H1 (cell line): ENCODE measurements at regions not wholly inside any gene's neighbourhood (a gene's known extent, or its start where the extent isn't known, plus 50 kb on each side); places are given as distances from the start of the nearest gene placed in this dataset.
A peak's percentile ranks its signal among the peaks of the same experiment; 100 is the strongest.

Experiments
- CTCF ChIA-PET: fragments of 300-600 bp; sonication (Branson Sonifier 250); formaldehyde crosslinking; loops from one replicate; lab custom pipeline; 2021; ENCODE audit not compliant: partially characterized antibody; lab: Charles Lee
- POLR2A ChIA-PET: fragments of 300-600 bp; sonication (Branson Sonifier 250); formaldehyde crosslinking; loops from one replicate; lab custom pipeline; 2021; ENCODE audit warnings: inconsistent platforms; ENCODE audit not compliant: partially characterized antibody; lab: Charles Lee
- DNase-seq, 2 experiments: peaks; one replicate each; pipeline versions ENCODE4 v3.0.0 to v3.0.0-alpha.2; 2010 to 2022; ENCODE audit warnings: low spot score in 2 of 2, low read depth in 1 of 2, mixed read lengths in 1 of 2
- FAIRE-seq: peaks from 2 replicates; lab custom pipeline; 2011; peaks lifted over from hg19 to GRCh38; lab: Jason Lieb, UNC
- H2AFZ ChIP-seq: 2 replicates; pipeline ENCODE4 v1.8.1; 2012; ENCODE audit warnings: low read length, inconsistent platforms
- H2AK5ac ChIP-seq: 2 replicates; pipeline ENCODE4 v1.6.1; 2013; ENCODE audit warnings: low read depth, low read length
- H2BK120ac ChIP-seq: replicated peaks from 2 replicates; pipeline ENCODE3; 2013; ENCODE audit warnings: low read depth, low read length, inconsistent platforms
- H2BK12ac ChIP-seq: 2 replicates; pipeline ENCODE4 v1.6.1; 2013; ENCODE audit warnings: low read depth, low read length
- H2BK15ac ChIP-seq: 2 replicates; pipeline ENCODE4 v1.6.1; 2013; ENCODE audit warnings: low read length
- H2BK20ac ChIP-seq: 2 replicates; pipeline ENCODE4 v1.6.1; 2013; ENCODE audit warnings: low read length
- H2BK5ac ChIP-seq: 2 replicates; pipeline ENCODE4 v1.6.1; 2013; ENCODE audit warnings: low read depth, low read length
- H3K14ac ChIP-seq: 2 replicates; pipeline ENCODE4 v1.6.1; 2013; ENCODE audit warnings: inconsistent platforms; ENCODE audit not compliant: insufficient read length
- H3K18ac ChIP-seq: 2 replicates; pipeline ENCODE4 v1.6.1; 2013; ENCODE audit warnings: low read length; ENCODE audit errors: extremely low read depth
- H3K23ac ChIP-seq: 2 replicates; pipeline ENCODE4 v1.6.1; 2013; ENCODE audit warnings: inconsistent platforms; ENCODE audit not compliant: insufficient read length
- H3K23me2 ChIP-seq: 2 replicates; pipeline ENCODE4 v1.6.1; 2013; ENCODE audit warnings: low read depth, low read length
- H3K27ac ChIP-seq: 2 replicates; pipeline ENCODE4 v1.6.1; 2011; ENCODE audit warnings: low read depth, low read length, inconsistent platforms
- H3K27me3 ChIP-seq, 4 experiments: replicated peaks in 1 of 4; 1 replicate in 1 of 4; 2 replicates in 3 of 4; pipeline versions ENCODE4 v1.6.1 to v1.8.1; 2011 to 2013; ENCODE audit warnings: low read length in 3 of 4, mild to moderate bottlenecking in 3 of 4, inconsistent platforms in 2 of 4, mixed read lengths in 2 of 4, moderate library complexity in 1 of 4; ENCODE audit not compliant: control insufficient read depth in 3 of 4, insufficient read depth in 3 of 4; ENCODE audit errors: extremely low read depth in 1 of 4
- H3K36me3 ChIP-seq, 4 experiments: 2 replicates each; pipeline versions ENCODE4 v1.6.1 to v1.8.1; 2011 to 2013; ENCODE audit warnings: mild to moderate bottlenecking in 4 of 4, low read length in 3 of 4, moderate library complexity in 2 of 4, control low read depth in 1 of 4, inconsistent platforms in 1 of 4; ENCODE audit not compliant: insufficient read depth in 4 of 4, control insufficient read depth in 2 of 4
- H3K4ac ChIP-seq: replicated peaks from 2 replicates; pipeline ENCODE3; 2013; ENCODE audit warnings: low read length, low read depth, mixed read lengths, inconsistent platforms; ENCODE audit not compliant: insufficient read length
- H3K4me1 ChIP-seq, 4 experiments: replicated peaks in 1 of 4; 1 replicate in 1 of 4; 2 replicates in 3 of 4; pipeline versions ENCODE4 v1.6.1 to v1.8.1; 2011 to 2013; ENCODE audit warnings: low read length in 3 of 4, inconsistent platforms in 2 of 4, mixed read lengths in 1 of 4; ENCODE audit not compliant: insufficient read depth in 4 of 4, control insufficient read depth in 3 of 4
- H3K4me2 ChIP-seq, 2 experiments: 2 replicates each; pipeline versions ENCODE4 v1.6.1 to v1.8.1; 2011 to 2013; ENCODE audit warnings: low read depth in 2 of 2, low read length in 2 of 2, control low read depth in 1 of 2, inconsistent platforms in 1 of 2, mild to moderate bottlenecking in 1 of 2; ENCODE audit not compliant: insufficient read depth in 1 of 2
- H3K4me3 ChIP-seq, 4 experiments: fragments of 200-600, 300-600 bp in 1 of 4; sonication (generic), shearing (Covaris generic), sonication (Bioruptor Twin) in 1 of 4; 2 replicates each; pipeline versions ENCODE4 v1.5.1 to v1.8.1; 2011 to 2016; ENCODE audit warnings: low read length in 4 of 4, low read depth in 3 of 4, control low read depth in 2 of 4, inconsistent platforms in 2 of 4, mild to moderate bottlenecking in 2 of 4, mixed read lengths in 1 of 4, moderate library complexity in 1 of 4; ENCODE audit not compliant: insufficient read depth in 2 of 4; ENCODE audit errors: extremely low read depth in 1 of 4
- H3K56ac ChIP-seq: replicated peaks from 2 replicates; pipeline ENCODE3; 2013; ENCODE audit warnings: low read depth, mild to moderate bottlenecking, mixed read lengths, low read length, inconsistent platforms; ENCODE audit not compliant: insufficient read length
- H3K79me1 ChIP-seq: 2 replicates; pipeline ENCODE4 v1.6.1; 2013; ENCODE audit warnings: low read depth, low read length, control low read depth
- H3K79me2 ChIP-seq, 2 experiments: 2 replicates each; pipeline versions ENCODE4 v1.6.1 to v1.8.1; 2012 to 2013; ENCODE audit warnings: low read length in 2 of 2, mild to moderate bottlenecking in 2 of 2, inconsistent platforms in 1 of 2; ENCODE audit not compliant: insufficient read depth in 2 of 2, control insufficient read depth in 1 of 2
- H3K9ac ChIP-seq, 4 experiments: replicated peaks in 1 of 4; 1 replicate in 1 of 4; 2 replicates in 3 of 4; pipeline versions ENCODE4 v1.6.1 to v1.8.1; 2011 to 2013; ENCODE audit warnings: low read depth in 3 of 4, low read length in 3 of 4, control low read depth in 2 of 4, mild to moderate bottlenecking in 2 of 4, moderate library complexity in 2 of 4, inconsistent platforms in 1 of 4; ENCODE audit errors: extremely low read depth in 1 of 4
- H3K9me3 ChIP-seq, 2 experiments: 2 replicates each; pipeline versions ENCODE4 v1.6.1 to v1.8.1; 2012 to 2013; ENCODE audit warnings: mild to moderate bottlenecking in 2 of 2, moderate library complexity in 2 of 2, control low read depth in 1 of 2, inconsistent platforms in 1 of 2, low read depth in 1 of 2, low read length in 1 of 2, mixed read lengths in 1 of 2; ENCODE audit not compliant: insufficient read depth in 2 of 2
- H4K20me1 ChIP-seq, 2 experiments: replicated peaks in 1 of 2; 2 replicates each; pipeline versions ENCODE3 to v1.8.1; 2011 to 2013; ENCODE audit warnings: inconsistent platforms in 2 of 2, low read length in 2 of 2, mild to moderate bottlenecking in 1 of 2; ENCODE audit not compliant: insufficient read depth in 2 of 2, control insufficient read depth in 1 of 2
- H4K5ac ChIP-seq: 2 replicates; pipeline ENCODE4 v1.6.1; 2013; ENCODE audit warnings: low read length, low read depth, mixed read lengths, inconsistent platforms; ENCODE audit not compliant: insufficient read length
- H4K8ac ChIP-seq: 2 replicates; pipeline ENCODE4 v1.8.0; 2013; ENCODE audit warnings: mild to moderate bottlenecking, moderate library complexity, low read length, inconsistent platforms; ENCODE audit not compliant: insufficient read depth; ENCODE audit errors: extremely low read depth
- H4K91ac ChIP-seq: replicated peaks from 2 replicates; pipeline ENCODE3; 2013; ENCODE audit warnings: low read length, mixed read lengths, inconsistent platforms; ENCODE audit not compliant: insufficient read length
- ASH2L ChIP-seq: fragments of 200-600, 300-600 bp; sonication (generic); IDR thresholded peaks from one replicate; pipeline ENCODE4 v1.7.1; 2017; ENCODE audit warnings: low read length
- ATF2 ChIP-seq: IDR thresholded peaks from 2 replicates; pipeline ENCODE4 v1.6.1; 2012; ENCODE audit warnings: low read length, inconsistent platforms
- BACH1 ChIP-seq: IDR thresholded peaks from 2 replicates; pipeline ENCODE4 v1.6.1; 2012; ENCODE audit warnings: low read length, improper control_type of control experiment
- E2F6 ChIP-seq: IDR thresholded peaks from 2 replicates; pipeline ENCODE4 v1.6.1; 2012; ENCODE audit warnings: inconsistent platforms
- EZH2 ChIP-seq: fragments of 200-600 bp; sonication (generic); IDR thresholded peaks from 2 replicates; pipeline ENCODE4 v1.7.1; 2012; ENCODE audit warnings: low read depth, mild to moderate bottlenecking, moderate library complexity, low read length, inconsistent platforms; ENCODE audit not compliant: severe bottlenecking
- HDAC2 ChIP-seq, 2 experiments: fragments of 300-600 bp in 1 of 2; sonication (generic) in 1 of 2; IDR thresholded peaks; 2 replicates each; pipeline ENCODE4 v1.6.1; 2011 to 2012; ENCODE audit warnings: low read depth in 2 of 2, low read length in 2 of 2, mild to moderate bottlenecking in 2 of 2, moderate library complexity in 2 of 2, borderline replicate concordance in 1 of 2, inconsistent platforms in 1 of 2
- MAX ChIP-seq: IDR thresholded peaks from 2 replicates; pipeline ENCODE4 v1.6.1; 2012; ENCODE audit warnings: inconsistent platforms
- POLR2AphosphoS5 ChIP-seq: IDR thresholded peaks from 2 replicates; pipeline ENCODE4 v1.6.1; 2011; ENCODE audit warnings: low read depth, low read length
- POU5F1 ChIP-seq: IDR thresholded peaks from 2 replicates; pipeline ENCODE4 v1.6.1; 2011; ENCODE audit warnings: low read depth, mild to moderate bottlenecking, low read length, moderate library complexity
- RXRA ChIP-seq: IDR thresholded peaks from 2 replicates; pipeline ENCODE4 v1.6.1; 2011; ENCODE audit warnings: low read depth, mild to moderate bottlenecking, low read length, moderate library complexity; ENCODE audit not compliant: insufficient read depth
- SIN3A ChIP-seq, 2 experiments: IDR thresholded peaks in 1 of 2; conservative IDR thresholded peaks in 1 of 2; 2 replicates each; pipeline ENCODE4 v1.6.1; 2011 to 2012; ENCODE audit warnings: low read length in 2 of 2, improper control_type of control experiment in 1 of 2, low read depth in 1 of 2, mild to moderate bottlenecking in 1 of 2
- TEAD4 ChIP-seq: IDR thresholded peaks from 2 replicates; pipeline ENCODE4 v1.6.1; 2012; ENCODE audit warnings: low read depth, low read length, inconsistent platforms, mixed read lengths
- WGBS, 2 experiments: shearing (Covaris generic) in 1 of 2; methylation state at CpG; one replicate each; pipeline versions ENCODE4 v1.1.6 to v1.1.7; 2013 to 2015; ENCODE audit warnings: low lambda C conversion rate in 2 of 2, mixed read lengths in 2 of 2, inconsistent platforms in 1 of 2, low coverage in 1 of 2, missing lambda C conversion rate in 1 of 2; ENCODE audit not compliant: insufficient replicate concordance in 2 of 2, insufficient coverage in 1 of 2, insufficient read length in 1 of 2; ENCODE audit errors: extremely low coverage in 1 of 2, missing lambda C conversion rate in 1 of 2; 5-methylcytosine and 5-hydroxymethylcytosine counted together

GRCh38 chr20:48079028-48079427, 293.7 kb upstream of the SULF2 start:
- Histone ChIP-seq H3K9me3 (peaks cover 0 to 2% of the 10 kb centered on the region in 2 experiments; a peak in 1 of 4 replicates), H3K18ac (no peak overlapping the region), H3K14ac (no peak overlapping the region), H3K79me2 (no peaks in the 10 kb centered on the region), H3K23ac (no peak overlapping the region), H4K5ac (no peak overlapping the region), H2BK15ac (no peak overlapping the region), H2BK12ac (no peak overlapping the region), H3K23me2 (no peaks in the 10 kb centered on the region), H3K4me2 (no peak overlapping the region), H3K27me3 (no peaks in the 10 kb centered on the region), H3K27ac (no peak overlapping the region), H4K20me1 (no peaks in the 10 kb centered on the region), H2BK120ac (no peak overlapping the region), H3K9ac (no peak overlapping the region), H4K91ac (no peak overlapping the region), H3K4me3 (no peak overlapping the region), H2AK5ac (no peak overlapping the region), H3K79me1 (no peaks in the 10 kb centered on the region), H3K4me1 (no peaks in the 10 kb centered on the region), H2BK20ac (no peak overlapping the region), H2AFZ (no peak overlapping the region; the same call in 1 of the 2 replicates), H3K36me3 (no peaks in the 10 kb centered on the region; a peak in 1 of 8 replicates), H2BK5ac (no peak overlapping the region), H4K8ac (peak overlapping the region; percentile 38; the same call in 1 of the 2 replicates), H3K56ac (no peak overlapping the region), H3K4ac (no peak overlapping the region)
- WGBS, 2 experiments, result 93% methylated on average over 5 of the region's 5 CpGs; no CpG with 5 or more reads in 1 of the 2 experiments
- FAIRE-seq, result no peak
- DNase-seq, result no peak
- ChIA-PET POLR2A (no interaction called here), CTCF (no interaction called here)
- TF ChIP-seq POLR2AphosphoS5, result no peak
- no peak for TF ChIP-seq MAX
- no peak for TF ChIP-seq EZH2
- TF ChIP-seq SIN3A (conservative IDR thresholded peaks at IDR 0.05 in 1 of 2, IDR thresholded peaks at IDR 0.05 in 1 of 2; ENCODE audit: low read depth in 1 of 2, low read length in 2 of 2), result no peak
- TF ChIP-seq TEAD4, result no peak
- TF ChIP-seq BACH1, result no peak
- TF ChIP-seq HDAC2 (IDR thresholded peaks at IDR 0.05; ENCODE audit: borderline replicate concordance in 1 of 2, low read depth in 2 of 2, low read length in 2 of 2), result no peak
- no peak for TF ChIP-seq E2F6
- no peak for TF ChIP-seq POU5F1
- TF ChIP-seq ATF2, result no peak
- TF ChIP-seq RXRA, result no peak
- TF ChIP-seq ASH2L, result no peak
